HG02798 (cell line): ENCODE measurements at regions not wholly inside any gene's neighbourhood (a gene's known extent, or its start where the extent isn't known, plus 50 kb on each side); places are given as distances from the start of the nearest gene placed in this dataset.
A peak's percentile ranks its signal among the peaks of the same experiment; 100 is the strongest.

Experiments used
- ATAC-seq: cut with Tn5 transposase; IDR thresholded peaks from one replicate; pipeline ENCODE4 v1.9.1; 2021; ENCODE audit warnings: mild to moderate bottlenecking; ENCODE audit not compliant: unreplicated experiment, poor library complexity

DNA sequence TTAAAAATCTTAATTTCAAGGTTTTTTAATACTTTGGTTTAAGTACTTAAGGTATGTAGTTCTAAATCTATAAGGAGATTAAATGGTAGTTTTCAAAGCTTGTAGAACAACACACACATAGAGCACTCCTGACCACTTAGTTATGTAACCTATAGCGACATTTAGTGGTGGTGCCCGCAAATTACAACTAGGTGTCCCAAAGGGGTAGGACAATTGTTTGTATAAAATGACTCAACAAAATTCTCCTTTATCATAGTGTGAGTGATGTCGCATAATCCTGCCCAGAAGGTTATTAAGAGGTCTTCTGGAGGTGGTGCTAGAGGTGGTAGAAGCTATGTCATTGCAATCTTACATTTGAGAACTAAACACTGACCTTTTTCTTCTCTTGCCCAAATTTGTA lies 373.0 kb upstream of the RASGEF1B start:
- ATAC-seq, result peak; percentile 91

DNA sequence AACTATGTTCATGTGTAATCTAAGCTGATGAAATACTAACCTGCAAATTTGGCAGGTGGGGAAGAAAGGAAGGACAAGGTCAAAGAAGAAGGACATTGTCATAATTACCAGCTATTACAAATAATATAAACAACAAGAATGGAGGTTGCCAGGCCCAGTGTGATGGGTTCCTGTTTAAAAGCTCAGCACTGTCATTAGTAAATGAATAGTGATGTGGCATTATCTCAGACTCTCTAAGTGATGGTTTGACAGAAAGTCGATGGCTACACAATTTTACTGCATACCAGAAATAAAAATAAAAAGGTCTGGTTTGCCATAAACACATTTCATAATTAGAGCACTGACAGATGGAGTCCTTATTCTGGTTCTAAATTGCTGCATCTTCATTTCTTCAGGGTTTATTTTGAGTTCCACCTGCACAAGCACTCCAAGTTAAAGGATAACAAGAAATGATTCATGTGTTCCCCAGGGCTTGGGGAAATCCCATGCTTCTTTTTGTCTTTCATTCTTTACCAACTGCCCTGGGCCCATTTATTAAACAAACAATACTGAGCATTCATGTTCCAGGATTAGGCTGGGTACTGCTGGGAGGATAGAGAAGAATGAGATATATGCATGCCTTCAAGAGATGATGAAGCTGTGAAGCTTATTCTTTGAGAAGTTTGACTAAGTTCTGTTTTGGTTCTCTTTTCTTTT lies 367.8 kb upstream of the RASGEF1B start:
- no peak for ATAC-seq

DNA sequence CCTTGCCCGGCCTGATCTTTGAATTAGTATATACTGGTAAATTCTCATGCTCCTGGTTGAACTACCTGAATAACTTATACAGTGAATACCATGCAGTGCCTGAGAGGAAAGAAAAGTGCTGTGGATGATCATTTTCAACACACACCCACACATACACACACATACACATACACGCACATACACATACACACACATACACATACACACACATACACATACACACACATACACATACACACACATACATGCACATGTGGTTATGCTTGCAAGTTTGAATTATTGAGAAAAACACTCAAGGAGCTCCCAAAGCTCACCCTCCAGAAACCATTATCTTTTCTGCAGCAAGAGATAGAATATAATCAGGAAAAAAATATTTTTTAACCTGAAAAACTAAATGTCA lies 366.9 kb upstream of the RASGEF1B start:
- ATAC-seq, result no peak

DNA sequence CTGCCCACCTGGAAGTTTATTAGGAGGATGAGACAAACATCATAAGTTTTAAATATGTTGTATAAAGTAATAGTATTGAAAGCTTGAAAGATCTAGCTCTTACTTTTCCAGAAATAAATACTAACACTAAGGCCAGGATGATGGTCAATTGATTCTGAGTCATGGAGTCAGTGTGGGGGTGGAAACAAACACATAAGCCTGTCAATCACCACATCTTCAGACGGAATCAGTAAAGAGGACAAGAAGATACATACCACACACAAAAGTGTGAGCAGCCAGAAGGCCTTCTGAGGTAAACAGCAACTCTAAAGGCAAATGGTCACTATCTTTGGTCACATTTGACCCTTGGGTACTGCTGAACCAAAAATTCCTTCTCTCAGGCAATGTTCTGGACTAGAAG lies 365.0 kb upstream of the RASGEF1B start:
- no peak for ATAC-seq

DNA sequence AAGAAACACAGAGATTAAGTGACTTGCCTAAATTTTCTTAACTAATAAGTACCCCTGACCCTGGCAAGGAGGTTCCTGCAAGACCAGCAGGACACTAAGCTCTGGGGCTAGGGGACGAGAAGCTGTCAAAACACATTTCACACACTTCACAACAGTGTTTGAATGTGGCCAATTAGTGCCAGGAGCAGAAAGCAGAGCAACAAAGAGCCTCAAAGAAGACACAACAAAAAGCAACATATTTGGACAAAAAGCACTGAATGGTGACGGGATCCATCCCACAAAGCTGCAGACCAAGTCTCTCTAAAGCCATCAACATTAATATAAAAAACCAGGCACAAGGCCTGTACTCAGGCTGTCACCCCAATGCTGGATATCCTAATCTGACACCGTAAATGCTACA lies 361.9 kb upstream of the RASGEF1B start:
- ATAC-seq, result no peak

DNA sequence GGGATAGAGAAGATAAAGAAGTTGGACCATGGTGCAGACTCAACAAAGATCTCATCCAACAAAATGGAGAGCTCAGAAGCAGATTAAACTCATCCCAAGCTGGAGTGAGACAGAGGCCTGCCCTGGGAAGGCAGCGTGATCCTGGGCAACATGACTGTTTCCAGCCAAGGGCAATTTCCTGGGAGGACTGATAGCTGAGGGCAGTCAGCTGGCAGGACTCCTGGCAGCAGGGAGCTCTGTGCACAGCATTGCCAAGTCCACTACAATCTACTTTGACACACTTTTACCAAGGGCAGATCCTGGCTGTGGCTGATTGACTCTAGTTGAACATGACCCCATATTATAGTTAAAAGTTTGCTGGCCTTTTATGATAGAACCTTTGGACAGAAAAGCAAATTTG lies 357.3 kb upstream of the RASGEF1B start:
- ATAC-seq, result no peak

DNA sequence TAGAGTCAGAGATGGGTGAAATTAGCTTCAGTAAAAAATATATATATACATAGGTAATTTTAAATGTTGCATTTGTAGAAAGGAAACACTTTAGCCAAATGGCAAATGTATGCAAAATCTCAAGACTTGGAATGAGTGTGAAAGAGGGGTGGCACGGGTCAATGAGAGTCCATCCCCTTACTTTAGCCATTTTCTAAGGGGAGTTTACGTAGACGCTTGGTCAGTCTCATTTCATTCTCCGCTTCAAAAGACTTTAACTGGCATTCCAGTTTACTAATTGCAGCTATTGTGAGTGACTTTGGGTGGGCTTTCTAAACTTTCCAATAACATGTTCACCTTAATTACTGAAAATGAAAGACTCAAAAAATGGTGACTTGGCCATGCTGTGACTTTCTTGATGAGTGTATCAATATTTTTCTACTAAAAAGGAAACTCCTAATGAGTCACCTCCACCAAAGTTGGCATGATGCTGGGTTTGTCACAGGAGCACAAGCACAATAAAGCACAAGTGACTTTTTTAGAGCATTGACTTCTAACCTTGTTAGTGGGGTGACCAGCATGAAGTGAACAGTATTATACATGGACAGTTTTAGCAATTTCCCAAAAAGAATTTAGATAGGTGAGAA lies 356.0 kb upstream of the RASGEF1B start:
- ATAC-seq, result peak; percentile 65

DNA sequence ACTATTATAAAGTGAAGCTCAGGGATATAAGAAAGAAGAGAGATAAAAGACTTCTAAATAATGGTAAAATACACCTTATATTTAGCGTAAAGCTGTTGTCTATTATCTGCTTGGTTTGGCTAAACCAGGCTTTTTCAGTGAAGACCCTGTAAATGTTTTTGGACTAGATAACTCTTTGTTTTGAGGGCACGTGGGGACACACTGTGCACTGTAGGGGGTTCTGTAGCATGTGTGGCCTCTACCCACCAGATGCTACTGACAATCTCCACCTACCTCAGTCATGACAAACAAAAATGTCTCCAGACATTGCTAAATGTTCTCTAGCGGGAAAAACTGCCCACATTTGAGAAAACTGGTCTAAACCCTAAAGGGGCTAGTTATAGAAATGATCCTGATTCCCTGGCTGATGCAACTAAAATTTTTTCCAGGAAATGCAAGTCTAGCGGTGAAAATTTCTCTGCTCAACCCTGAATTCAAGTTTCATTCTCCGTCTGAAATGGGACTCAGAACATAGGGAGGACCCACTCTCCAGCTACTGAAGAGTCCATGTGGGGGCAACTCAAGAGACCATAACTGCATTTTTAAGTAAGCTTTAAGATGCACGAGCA lies 355.2 kb upstream of the RASGEF1B start:
- ATAC-seq, result no peak

DNA sequence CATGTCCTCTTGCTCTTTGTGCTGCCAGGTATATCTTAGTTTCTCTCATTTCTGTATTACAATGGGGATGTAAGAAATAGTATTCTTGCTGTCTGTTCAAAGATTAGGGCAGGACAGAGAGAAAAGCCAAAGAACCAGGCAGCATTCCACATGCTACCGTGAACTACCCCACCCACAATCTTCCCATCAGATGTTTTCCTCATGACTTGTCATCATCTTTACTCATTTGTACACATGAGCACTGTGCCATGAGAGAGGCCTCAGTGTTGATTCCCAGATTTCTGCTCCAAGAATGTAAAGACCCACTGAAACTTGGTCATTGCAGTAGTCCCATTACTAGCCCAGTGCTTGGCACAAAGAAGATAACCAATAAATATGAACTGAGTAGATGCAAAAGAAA lies 354.6 kb upstream of the RASGEF1B start:
- ATAC-seq, result no peak

DNA sequence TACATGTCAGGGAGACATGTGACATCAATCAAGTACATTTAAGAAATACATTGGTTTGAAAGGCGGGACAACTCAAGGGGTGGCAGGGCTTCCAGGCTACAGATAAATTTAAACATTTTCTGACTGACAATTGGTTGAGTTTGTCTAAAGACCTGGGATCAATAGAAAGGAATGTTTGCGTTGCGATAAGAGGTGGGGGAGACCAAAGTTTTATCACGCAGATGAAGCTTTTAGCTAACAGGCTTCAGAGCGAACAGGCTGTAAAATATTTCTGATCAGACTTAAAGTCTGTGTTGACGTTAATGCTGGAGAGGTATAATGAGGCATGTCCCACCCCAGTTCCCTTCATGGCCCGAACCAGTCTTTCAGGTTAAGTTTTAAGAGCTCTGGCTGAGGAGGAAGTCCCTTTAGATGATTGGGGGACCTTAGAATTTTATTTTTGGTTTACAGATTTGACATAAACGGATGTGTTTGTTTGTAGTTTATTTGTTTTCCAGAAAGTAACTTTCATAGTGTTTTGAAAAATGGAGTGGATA lies 346.7 kb upstream of the RASGEF1B start:
- ATAC-seq, result no peak

DNA sequence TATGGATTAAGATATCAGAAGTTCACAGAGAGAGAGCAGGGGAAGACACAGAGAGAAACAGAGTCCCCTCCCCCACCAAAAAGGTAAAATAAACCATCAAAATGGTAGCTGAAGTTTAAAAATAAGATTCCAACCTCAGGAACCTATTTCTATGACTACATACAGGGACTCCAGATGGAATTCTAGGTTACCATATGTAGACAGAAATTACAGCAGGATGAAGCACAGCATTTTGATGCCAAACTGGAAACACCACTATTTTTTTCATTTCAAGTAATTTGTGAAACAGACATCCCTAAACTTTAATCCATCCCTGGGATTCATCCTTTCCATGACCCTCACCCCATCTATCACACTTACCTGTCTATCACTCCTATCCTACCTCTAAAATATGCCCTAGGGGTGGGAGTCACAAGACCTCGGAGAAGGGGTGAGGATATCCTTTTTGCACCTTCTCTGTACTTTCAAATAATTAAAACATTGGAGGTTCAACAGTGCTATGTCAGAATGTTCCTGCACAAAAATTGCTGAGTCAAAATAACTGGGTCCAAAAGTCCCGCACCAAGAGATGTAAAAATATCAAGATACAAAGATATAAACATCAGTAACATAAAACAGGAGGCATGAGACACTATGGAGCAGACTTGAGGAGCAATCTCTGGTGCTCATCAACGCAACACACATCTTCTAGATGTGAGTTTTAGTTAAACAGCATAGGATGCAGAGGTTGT lies 344.5 kb upstream of the RASGEF1B start:
- ATAC-seq, result no peak

DNA sequence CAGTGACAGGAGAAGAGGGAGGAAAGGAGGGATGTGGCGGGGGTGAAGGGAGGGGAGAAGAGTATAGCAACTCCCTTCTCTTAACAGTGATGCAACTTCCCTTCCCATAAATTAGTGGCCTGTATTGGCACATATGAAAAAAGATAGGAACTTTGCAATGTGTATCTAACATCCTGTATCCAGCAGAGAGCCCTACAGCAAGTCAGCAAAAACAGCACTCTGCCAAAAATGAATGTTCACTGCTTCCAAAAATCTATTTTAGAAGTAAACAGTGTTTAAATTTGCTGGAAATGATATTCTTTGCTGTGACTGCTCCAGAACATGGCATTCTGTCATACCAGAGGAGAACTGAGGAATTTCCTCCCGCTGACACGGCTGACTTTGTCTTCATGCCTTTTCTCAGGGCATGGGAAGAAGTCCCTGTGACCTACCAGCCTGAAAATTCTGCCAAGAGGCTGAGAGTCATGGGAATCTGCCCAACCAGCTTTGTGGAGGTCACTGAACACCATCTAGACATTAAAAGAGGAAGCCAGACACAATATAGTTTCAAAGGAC lies 343.4 kb upstream of the RASGEF1B start:
- ATAC-seq, result no peak

DNA sequence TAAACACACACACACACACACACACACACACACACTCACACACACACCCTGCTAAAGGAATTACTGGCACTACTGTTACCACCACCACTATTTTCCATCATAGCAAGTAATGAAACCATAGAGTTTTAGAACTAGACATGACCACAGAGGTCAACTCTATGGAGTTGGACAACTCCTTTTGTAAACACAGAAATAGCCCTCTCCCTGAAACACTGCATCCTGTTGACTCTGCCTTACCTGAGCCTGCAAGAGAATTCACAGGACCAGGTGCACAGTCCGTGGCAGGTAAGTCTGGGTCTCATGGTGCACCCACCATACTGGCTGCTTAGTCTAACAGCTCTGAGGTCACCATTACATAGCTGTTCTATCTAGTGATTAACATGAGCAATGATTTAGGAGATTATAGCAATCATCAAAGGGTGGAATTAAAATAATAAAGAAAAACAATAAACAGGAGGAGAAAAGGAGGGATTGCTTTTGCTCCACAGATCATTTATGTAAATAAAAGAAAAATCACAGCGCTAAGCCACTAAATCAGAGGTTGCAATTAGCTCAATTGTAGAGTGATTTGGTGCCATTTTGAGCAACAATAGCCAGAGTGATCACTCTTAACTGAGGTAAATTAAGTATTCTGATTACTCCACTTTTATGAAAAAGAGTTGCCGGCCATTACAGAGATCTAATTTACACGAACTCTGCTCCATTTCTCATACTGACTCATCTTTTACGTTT lies 340.0 kb upstream of the RASGEF1B start:
- ATAC-seq, result no peak

DNA sequence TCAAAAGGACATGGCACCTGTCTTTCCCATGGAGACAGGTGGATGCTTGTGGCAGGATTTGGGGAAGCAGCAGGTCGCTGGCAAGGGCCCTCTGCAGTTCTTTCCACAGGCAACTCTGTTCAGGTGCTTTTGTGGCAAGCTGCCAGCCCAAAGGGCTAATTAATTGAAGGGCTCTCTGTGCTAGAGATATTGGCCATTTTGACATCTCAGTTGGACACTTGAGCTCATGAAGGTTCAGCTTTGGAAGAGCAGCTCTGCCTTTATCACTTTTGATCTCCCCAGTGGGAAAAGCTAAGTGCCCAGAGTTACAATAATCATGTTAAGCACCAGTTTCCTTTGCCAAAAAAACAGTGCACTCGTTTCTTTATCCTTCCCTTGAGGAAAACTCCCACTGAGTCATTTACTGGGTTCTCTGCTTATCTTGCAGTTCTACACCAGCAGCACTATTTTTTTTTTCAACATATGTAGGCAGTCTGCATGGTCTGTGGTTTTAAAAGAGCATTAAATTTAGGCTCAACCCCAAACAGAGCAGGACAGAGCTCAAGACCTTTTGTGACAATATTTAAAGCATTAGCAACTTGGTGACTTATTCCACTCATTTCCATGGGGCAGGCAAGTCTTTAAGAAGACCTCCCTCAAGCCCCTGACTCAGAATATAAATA lies 336.4 kb upstream of the RASGEF1B start:
- no peak for ATAC-seq

DNA sequence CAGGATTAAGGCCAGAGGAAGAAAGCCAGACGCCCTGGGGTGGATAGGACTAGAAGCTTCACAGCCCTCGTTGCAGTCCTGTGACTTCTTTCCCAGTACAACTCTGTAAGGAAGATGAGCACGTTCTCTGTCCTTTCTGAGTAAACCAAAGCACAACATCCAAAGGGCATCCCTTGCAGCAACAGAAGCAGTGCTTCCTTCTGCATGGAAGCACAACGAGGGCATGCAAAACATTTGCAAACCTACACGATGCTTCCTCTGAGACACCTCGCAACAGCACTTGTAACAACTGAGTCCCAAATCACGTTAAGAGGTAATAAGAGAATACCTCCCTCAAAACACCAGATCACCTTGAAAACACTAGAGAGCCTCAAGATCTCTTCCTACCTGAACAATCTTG lies 335.7 kb upstream of the RASGEF1B start:
- ATAC-seq, result no peak

DNA sequence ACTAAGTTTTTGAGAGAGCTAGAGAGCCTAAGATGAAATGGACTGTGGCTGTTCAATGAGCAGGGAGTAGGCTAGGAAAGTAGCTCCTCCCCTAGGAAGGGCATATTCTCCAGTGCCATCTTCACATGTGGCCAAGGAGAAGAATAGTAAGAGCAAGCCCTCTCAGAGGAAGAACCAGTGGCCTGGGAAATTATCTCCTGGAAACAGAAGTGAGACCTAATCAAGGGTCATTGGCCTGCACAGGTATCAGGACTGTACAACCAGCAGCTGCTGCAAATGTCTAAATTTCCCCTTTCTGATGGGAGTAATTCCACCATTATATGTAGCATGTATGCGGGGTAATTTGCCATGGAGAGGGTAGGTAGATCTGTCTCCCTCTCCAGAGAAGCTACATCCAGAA lies 334.8 kb upstream of the RASGEF1B start:
- no peak for ATAC-seq

DNA sequence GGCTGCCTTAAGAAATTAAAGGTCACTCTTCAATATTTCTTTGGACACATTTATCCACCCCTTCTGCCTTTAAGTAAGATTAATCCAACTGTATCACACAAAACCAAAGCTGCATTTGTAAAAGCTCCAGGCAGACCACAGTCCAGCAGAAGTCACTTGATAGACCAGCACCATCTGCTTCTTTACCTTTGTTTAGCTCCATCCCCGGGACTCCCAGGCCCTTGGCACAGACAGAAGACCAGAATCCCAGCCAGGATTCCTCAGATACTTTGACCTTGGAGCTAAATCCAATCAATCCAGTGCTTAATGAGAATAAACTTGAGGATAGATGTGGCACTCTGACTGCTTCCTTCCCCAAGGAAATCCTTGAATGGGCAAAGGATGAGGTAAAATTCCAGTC lies 333.1 kb upstream of the RASGEF1B start:
- no peak for ATAC-seq

DNA sequence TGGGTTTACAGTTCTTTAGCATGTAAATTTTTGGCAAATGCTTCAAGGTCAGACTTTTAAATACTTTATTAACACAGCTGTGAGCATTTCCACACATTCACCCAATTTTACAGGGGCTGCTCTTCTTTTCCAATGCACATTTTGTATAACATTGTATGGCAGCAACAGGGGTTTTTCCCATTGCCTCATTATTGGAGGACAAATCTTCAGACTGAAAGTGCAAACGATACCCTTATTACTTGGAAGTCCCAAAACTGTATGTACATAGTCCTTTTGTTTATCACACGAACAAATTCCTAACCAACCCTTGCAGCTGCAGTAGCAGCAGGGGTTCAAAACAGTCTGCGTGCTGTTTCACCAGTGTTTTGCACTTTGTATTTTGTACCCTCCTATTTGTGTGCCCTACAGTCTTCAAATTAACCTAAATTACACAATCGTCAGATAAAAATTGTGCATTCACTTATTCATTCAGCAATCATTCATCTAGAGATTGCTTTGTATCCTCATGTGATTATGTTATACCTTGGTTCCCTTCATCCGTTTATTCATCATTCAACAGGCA lies 330.7 kb upstream of the RASGEF1B start:
- no peak for ATAC-seq

DNA sequence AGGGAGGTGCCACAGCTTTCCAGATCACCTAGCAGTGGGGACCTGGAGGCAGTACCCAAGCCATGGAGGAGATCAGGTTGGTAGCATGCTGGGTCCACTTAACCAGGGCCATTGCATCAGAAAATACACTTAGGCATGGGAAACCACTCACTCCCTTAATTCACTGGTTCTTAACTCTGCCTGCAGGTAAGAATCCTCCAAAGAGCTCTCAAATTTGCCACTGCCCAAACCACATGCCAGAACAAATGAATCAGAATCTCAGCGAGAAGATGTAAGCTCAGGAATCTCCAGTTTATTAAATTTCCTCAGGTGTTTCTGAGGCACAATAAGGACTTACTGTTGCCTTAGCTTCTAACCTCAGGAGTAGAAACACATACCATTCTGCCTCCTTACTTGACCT lies 327.7 kb upstream of the RASGEF1B start:
- ATAC-seq, result no peak
